OCI-LY7 (cell line): ENCODE measurements at regions not wholly inside any gene's neighbourhood (a gene's known extent, or its start where the extent isn't known, plus 50 kb on each side); places are given as distances from the start of the nearest gene placed in this dataset.
"Not testable (repeated sequence)": the region's sequence is repeated elsewhere in the genome, so short reads cannot be mapped to it uniquely, and the experiment has no call there.

ENCODE experiments used
- CTCF ChIP-seq: fragments of 200-600 bp; sonication (generic); conservative IDR thresholded peaks from 2 replicates; pipeline ENCODE4 v1.5.1; 2014; ENCODE audit warnings: mild to moderate bottlenecking, antibody characterized with exemption, low read length, moderate library complexity, mixed read lengths
- EZH2phosphoT487 ChIP-seq: fragments of 200-600 bp; sonication (generic); IDR thresholded peaks from 2 replicates; pipeline ENCODE4 v1.6.1; 2018; ENCODE audit warnings: low read depth, borderline replicate concordance, mild to moderate bottlenecking, mixed run types, antibody characterized with exemption, low read length, moderate library complexity, mixed read lengths

DNA sequence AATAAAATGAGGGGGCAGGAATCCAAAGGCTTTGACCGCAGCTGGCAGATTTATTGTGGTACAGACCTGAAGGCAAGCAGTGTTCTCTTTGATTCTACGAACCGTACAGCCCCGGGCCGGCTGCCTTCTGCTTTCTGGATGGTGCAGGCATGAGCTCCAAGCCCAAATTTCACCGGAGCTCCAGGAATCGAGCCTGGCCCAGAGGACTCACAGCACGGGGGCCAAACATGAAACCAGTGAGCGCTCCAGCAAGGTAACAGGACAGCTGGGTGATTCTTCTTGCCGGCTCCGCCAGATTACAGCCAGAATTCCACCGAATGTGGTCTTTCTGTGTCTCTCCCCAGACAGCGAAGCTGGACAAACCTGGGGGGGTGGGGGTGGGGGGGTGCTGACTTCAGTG is 208.1 kb downstream of the SHOX start:
- not testable (repeated sequence) for TF ChIP-seq CTCF, EZH2phosphoT487
